Stimulated activated effector memory CD8-positive, alpha-beta T cell treated with anti-CD3 and anti-CD28 coated beads, Interleukin-12 subunit alpha, Interleukin-12 subunit beta, amount 100 ng/mL, for 72 hours (primary cell): ENCODE measurements at regions not wholly inside any gene's neighbourhood (a gene's known extent, or its start where the extent isn't known, plus 50 kb on each side); places are given as distances from the start of the nearest gene placed in this dataset.
"Not testable (repeated sequence)": the region's sequence is repeated elsewhere in the genome, so short reads cannot be mapped to it uniquely, and the experiment has no call there.

Experiments used
- ATAC-seq: fragments of 150-1000 bp; cut with Tn5 transposase; 2 replicates; pipeline ENCODE4 v1.10.0; 2021
- DNase-seq, 2 donors: peaks; one replicate each; pipeline ENCODE4 v3.0.0; 2021 to 2022; ENCODE audit warnings: low spot score in 2 of 2
- H3K27ac Mint-ChIP-seq: one replicate; pipeline ENCODE4 v1.8.0; 2022; ENCODE audit warnings: mild to moderate bottlenecking, mixed read lengths
- H3K36me3 Mint-ChIP-seq: one replicate; pipeline ENCODE4 v1.8.0; 2022; ENCODE audit warnings: mild to moderate bottlenecking, mixed read lengths
- H3K4me1 Mint-ChIP-seq: one replicate; pipeline ENCODE4 v1.8.0; 2022; ENCODE audit warnings: mixed read lengths
- H3K4me3 Mint-ChIP-seq: one replicate; pipeline ENCODE4 v1.8.0; 2022; ENCODE audit warnings: mild to moderate bottlenecking, mixed read lengths
- H3K9me3 Mint-ChIP-seq: one replicate; pipeline ENCODE4 v1.8.0; 2022; ENCODE audit warnings: mixed read lengths

GRCh38 chr5:121624035-121624434, 227.6 kb upstream of the FTMT start:
- Mint-ChIP-seq H3K4me1 (no peaks in the 10 kb centered on the region), H3K4me3 (no peak overlapping the region), H3K27ac (no peak overlapping the region), H3K36me3 (no peaks in the 10 kb centered on the region), H3K9me3 (peaks cover 5% of the 10 kb centered on the region)
- no peak for DNase-seq
- ATAC-seq = no peak

GRCh38 chr5:121628783-121629182, 222.9 kb upstream of the FTMT start:
- H3K9me3 Mint-ChIP-seq = peaks cover 10% of the 10 kb centered on the region
- ATAC-seq = no peak
- DNase-seq = no peak
- no peaks in the 10 kb centered on the region for H3K4me1 Mint-ChIP-seq
- H3K36me3 Mint-ChIP-seq = no peaks in the 10 kb centered on the region
- H3K27ac Mint-ChIP-seq = no peak overlapping the region
- no peak overlapping the region for H3K4me3 Mint-ChIP-seq

- DNase-seq = no peak
- H3K27ac Mint-ChIP-seq = no peak overlapping the region
- no peaks in the 10 kb centered on the region for H3K36me3 Mint-ChIP-seq
- H3K9me3 Mint-ChIP-seq = peaks cover 10% of the 10 kb centered on the region
- no peak overlapping the region for H3K4me3 Mint-ChIP-seq
- ATAC-seq = no peak
- H3K4me1 Mint-ChIP-seq = no peaks in the 10 kb centered on the region
These were observed 221.3 kb upstream of the FTMT start for GRCh38 chr5:121630402-121630801.

- no peaks in the 10 kb centered on the region for H3K36me3 Mint-ChIP-seq
- H3K4me3 Mint-ChIP-seq = no peak overlapping the region
- no peak for DNase-seq
- no peaks in the 10 kb centered on the region for H3K4me1 Mint-ChIP-seq
- no peak for ATAC-seq
- peaks cover 22% of the 10 kb centered on the region for H3K9me3 Mint-ChIP-seq
- H3K27ac Mint-ChIP-seq = no peak overlapping the region
These were observed 216.7 kb upstream of the FTMT start for GRCh38 chr5:121634946-121635345.

- Mint-ChIP-seq H3K9me3 (peaks cover 29% of the 10 kb centered on the region), H3K36me3 (no peaks in the 10 kb centered on the region), H3K27ac (no peak overlapping the region), H3K4me1 (no peaks in the 10 kb centered on the region), H3K4me3 (no peak overlapping the region)
- DNase-seq = no peak
- no peak for ATAC-seq
These were observed 213.6 kb upstream of the FTMT start for GRCh38 chr5:121638126-121638525.

- no peaks in the 10 kb centered on the region for H3K4me1 Mint-ChIP-seq
- no peak overlapping the region for H3K4me3 Mint-ChIP-seq
- DNase-seq (no peak), ATAC-seq (no peak)
- no peak overlapping the region for H3K27ac Mint-ChIP-seq
- peaks cover 31% of the 10 kb centered on the region for H3K9me3 Mint-ChIP-seq
- H3K36me3 Mint-ChIP-seq = no peaks in the 10 kb centered on the region
These were observed 211.4 kb upstream of the FTMT start for GRCh38 chr5:121640298-121640697.

GRCh38 chr5:121658221-121658620, 193.5 kb upstream of the FTMT start:
- Mint-ChIP-seq H3K4me3 (no peak overlapping the region), H3K36me3 (no peaks in the 10 kb centered on the region), H3K4me1 (no peaks in the 10 kb centered on the region), H3K27ac (no peak overlapping the region), H3K9me3 (peaks cover 15% of the 10 kb centered on the region)
- ATAC-seq (no peak), DNase-seq (no peak)

GRCh38 chr5:121660142-121660541, 191.5 kb upstream of the FTMT start:
- Mint-ChIP-seq H3K9me3 (peaks cover 14% of the 10 kb centered on the region), H3K36me3 (no peaks in the 10 kb centered on the region), H3K4me3 (no peak overlapping the region), H3K4me1 (no peaks in the 10 kb centered on the region), H3K27ac (no peak overlapping the region)
- ATAC-seq (no peak), DNase-seq (no peak)

GRCh38 chr5:121665542-121665941, 186.1 kb upstream of the FTMT start:
- H3K4me1 Mint-ChIP-seq, H3K27ac Mint-ChIP-seq, DNase-seq, H3K36me3 Mint-ChIP-seq, ATAC-seq, H3K4me3 Mint-ChIP-seq: not testable (repeated sequence)
- peaks cover 13% of the 10 kb centered on the region for H3K9me3 Mint-ChIP-seq

GRCh38 chr5:121667292-121667691, 184.4 kb upstream of the FTMT start:
- Mint-ChIP-seq H3K36me3 (no peaks in the 10 kb centered on the region), H3K9me3 (peaks cover 15% of the 10 kb centered on the region), H3K4me3 (no peak overlapping the region), H3K27ac (no peak overlapping the region), H3K4me1 (no peaks in the 10 kb centered on the region)
- DNase-seq (no peak), ATAC-seq (no peak)

- Mint-ChIP-seq H3K27ac (no peak overlapping the region), H3K9me3 (peaks cover 11% of the 10 kb centered on the region), H3K4me1 (no peaks in the 10 kb centered on the region), H3K4me3 (no peak overlapping the region), H3K36me3 (no peaks in the 10 kb centered on the region)
- no peak for DNase-seq
- ATAC-seq = no peak
These were observed 183.0 kb upstream of the FTMT start for GRCh38 chr5:121668635-121669034.

- no peaks in the 10 kb centered on the region for H3K4me1 Mint-ChIP-seq
These were observed 180.1 kb upstream of the FTMT start for GRCh38 chr5:121671624-121672023.

GRCh38 chr5:121675924-121676323, 175.8 kb upstream of the FTMT start:
- H3K36me3 Mint-ChIP-seq = no peaks in the 10 kb centered on the region
- no peak for DNase-seq
- H3K9me3 Mint-ChIP-seq = peaks cover 9% of the 10 kb centered on the region
- ATAC-seq = no peak
- H3K4me3 Mint-ChIP-seq = no peak overlapping the region
- no peaks in the 10 kb centered on the region for H3K4me1 Mint-ChIP-seq
- no peak overlapping the region for H3K27ac Mint-ChIP-seq

More at GRCh38 chr5:121671624-121672023, 180.1 kb upstream of the FTMT start:
- DNase-seq = no peak
- Mint-ChIP-seq H3K27ac (no peak overlapping the region), H3K4me3 (no peak overlapping the region), H3K36me3 (no peaks in the 10 kb centered on the region), H3K9me3 (peaks cover 11% of the 10 kb centered on the region)
- ATAC-seq = no peak

- H3K4me3 Mint-ChIP-seq = no peak overlapping the region
- H3K4me1 Mint-ChIP-seq = no peaks in the 10 kb centered on the region
- peaks cover 11% of the 10 kb centered on the region for H3K9me3 Mint-ChIP-seq
- no peak overlapping the region for H3K27ac Mint-ChIP-seq
- ATAC-seq = no peak
- no peaks in the 10 kb centered on the region for H3K36me3 Mint-ChIP-seq
- no peak for DNase-seq
These were observed 170.3 kb upstream of the FTMT start for GRCh38 chr5:121681229-121681855.

GRCh38 chr5:121688126-121688525, 163.6 kb upstream of the FTMT start:
- no peak overlapping the region for H3K4me3 Mint-ChIP-seq
- no peak for ATAC-seq
- H3K36me3 Mint-ChIP-seq = no peaks in the 10 kb centered on the region
- DNase-seq = no peak
- no peak overlapping the region for H3K27ac Mint-ChIP-seq
- peaks cover 9% of the 10 kb centered on the region for H3K9me3 Mint-ChIP-seq
- H3K4me1 Mint-ChIP-seq = no peaks in the 10 kb centered on the region

- peaks cover 9% of the 10 kb centered on the region for H3K9me3 Mint-ChIP-seq
- ATAC-seq (no peak), DNase-seq (no peak)
- no peak overlapping the region for H3K27ac Mint-ChIP-seq
- no peak overlapping the region for H3K4me3 Mint-ChIP-seq
- no peaks in the 10 kb centered on the region for H3K36me3 Mint-ChIP-seq
- H3K4me1 Mint-ChIP-seq = no peaks in the 10 kb centered on the region
These were observed 162.9 kb upstream of the FTMT start for GRCh38 chr5:121688781-121689180.

- H3K36me3 Mint-ChIP-seq = no peaks in the 10 kb centered on the region
- H3K4me1 Mint-ChIP-seq = no peaks in the 10 kb centered on the region
- no peak overlapping the region for H3K4me3 Mint-ChIP-seq
- peaks cover 13% of the 10 kb centered on the region for H3K9me3 Mint-ChIP-seq
- H3K27ac Mint-ChIP-seq = no peak overlapping the region
- DNase-seq (no peak), ATAC-seq (no peak)
These were observed 160.2 kb upstream of the FTMT start for GRCh38 chr5:121691478-121691877.
